HCT116 (cell line): ENCODE measurements at regions not wholly inside any gene's neighbourhood (a gene's known extent, or its start where the extent isn't known, plus 50 kb on each side); places are given as distances from the start of the nearest gene placed in this dataset.
"Not testable (repeated sequence)": the region's sequence is repeated elsewhere in the genome, so short reads cannot be mapped to it uniquely, and the experiment has no call there.

ENCODE experiments used
- ATAC-seq: fragments of 200-7000 bp; cut with Tn5 transposase; 2 replicates; pipeline ENCODE4 v1.9.1; 2020; ENCODE audit warnings: mild to moderate bottlenecking, moderate library complexity
- BruUV-seq: library from RNA; stranded (reverse); fragments of 400-500 nt; replicated peaks from 2 replicates; lab custom pipeline; 2021; lab: Mats Ljungman, UMichigan
- CTCF ChIA-PET: fragments of 300-600 bp; sonication (Branson Sonifier 250); formaldehyde crosslinking; loops from one replicate; lab custom pipeline; 2021; ENCODE audit warnings: antibody characterized with exemption; lab: Charles Lee
- POLR2A ChIA-PET: fragments of 300-600, 350-600 bp; sonication (Branson Sonifier 250); formaldehyde crosslinking; loops from one replicate; lab custom pipeline; 2021; ENCODE audit warnings: antibody characterized with exemption; lab: Charles Lee
- RAD21 ChIA-PET, 2 experiments: fragments of 300-600 bp; sonication (Branson Sonifier 250); formaldehyde crosslinking; loops; one replicate each; lab custom pipeline; 2023; ENCODE audit warnings: low total read pairs in 2 of 2; ENCODE audit not compliant: uncharacterized antibody in 2 of 2, unreplicated experiment in 2 of 2, low non-redundant PET in 1 of 2; lab: Charles Lee
- DNase-seq: peaks from one replicate; pipeline ENCODE4 v3.0.0-alpha.2; 2010; ENCODE audit warnings: low read depth, low spot score
- H2AFZ ChIP-seq: fragments of 200-600 bp; shearing (Covaris generic), sonication (generic); 2 replicates; pipeline ENCODE4 v1.6.1; 2017; ENCODE audit warnings: low read depth, mixed run types, mixed read lengths, antibody characterized with exemption, low read length; ENCODE audit not compliant: poor library complexity, severe bottlenecking
- H3K27ac ChIP-seq: 2 replicates; pipeline ENCODE4 v1.5.1; 2012; ENCODE audit warnings: low read depth, low read length
- H3K27me3 ChIP-seq: fragments of 200-600 bp; sonication (generic); 2 replicates; pipeline ENCODE4 v1.6.1; 2016; ENCODE audit warnings: mixed run types, low read length, mixed read lengths; ENCODE audit not compliant: insufficient read depth
- H3K36me3 ChIP-seq, 2 experiments: fragments of 200-500 bp in 1 of 2; fragments of 200-600 bp in 1 of 2; sonication (Bioruptor generic) in 1 of 2; sonication (generic) in 1 of 2; 2 replicates each; pipeline versions ENCODE4 v1.5.1 to v1.6.1; 2014 to 2016; ENCODE audit warnings: low read length in 2 of 2, inconsistent platforms in 1 of 2, mixed read lengths in 1 of 2, mixed run types in 1 of 2; ENCODE audit not compliant: insufficient read depth in 2 of 2, control insufficient read depth in 1 of 2
- H3K4me1 ChIP-seq, 2 experiments: fragments of 200-600 bp in 1 of 2; sonication (generic) in 1 of 2; 2 replicates each; pipeline versions ENCODE4 v1.5.1 to v1.6.1; 2012 to 2017; ENCODE audit warnings: low read length in 2 of 2, inconsistent platforms in 1 of 2, mild to moderate bottlenecking in 1 of 2, mixed read lengths in 1 of 2, mixed run types in 1 of 2, moderate library complexity in 1 of 2; ENCODE audit not compliant: insufficient read depth in 2 of 2, control insufficient read depth in 1 of 2
- H3K4me2 ChIP-seq: fragments of 200-600 bp; sonication (generic); 2 replicates; pipeline ENCODE4 v1.6.1; 2017; ENCODE audit warnings: mixed run types, low read length, mixed read lengths
- H3K4me3 ChIP-seq, 2 experiments: fragments of 200-600 bp in 1 of 2; sonication (generic) in 1 of 2; replicated peaks in 1 of 2; 2 replicates each; pipeline ENCODE4 v1.5.1; 2011 to 2016; ENCODE audit warnings: low read length in 2 of 2, control low read depth in 1 of 2, low read depth in 1 of 2, mild to moderate bottlenecking in 1 of 2, mixed read lengths in 1 of 2, mixed run types in 1 of 2
- H3K79me2 ChIP-seq: fragments of 200-600 bp; sonication (generic); 2 replicates; pipeline ENCODE4 v1.6.1; 2017; ENCODE audit warnings: mild to moderate bottlenecking, mixed run types, low read length, moderate library complexity, mixed read lengths; ENCODE audit not compliant: insufficient read depth
- H3K9ac ChIP-seq: fragments of 200-600 bp; sonication (generic); 2 replicates; pipeline ENCODE4 v1.6.1; 2016; ENCODE audit warnings: low read length, mixed read lengths
- H3K9me2 ChIP-seq: fragments of 200-600 bp; sonication (generic), shearing (Covaris generic); 2 replicates; pipeline ENCODE4 v1.6.1; 2017; ENCODE audit warnings: mixed run types, mild to moderate bottlenecking, moderate library complexity; ENCODE audit not compliant: insufficient read depth
- H3K9me3 ChIP-seq, 2 experiments: fragments of 200-500 bp in 1 of 2; fragments of 200-600 bp in 1 of 2; sonication (Bioruptor generic) in 1 of 2; sonication (generic) in 1 of 2; 2 replicates each; pipeline ENCODE4 v1.6.1; 2014 to 2017; ENCODE audit warnings: low read length in 2 of 2, mixed read lengths in 2 of 2, inconsistent platforms in 1 of 2, low read depth in 1 of 2, mild to moderate bottlenecking in 1 of 2, mixed run types in 1 of 2, moderate library complexity in 1 of 2; ENCODE audit not compliant: control insufficient read depth in 1 of 2, insufficient read depth in 1 of 2
- H4K20me1 ChIP-seq: fragments of 200-600 bp; sonication (generic), shearing (Covaris generic); 2 replicates; pipeline ENCODE4 v1.6.1; 2017; ENCODE audit warnings: mixed run types, mild to moderate bottlenecking, moderate library complexity; ENCODE audit not compliant: insufficient read depth
- CBX3 ChIP-seq: IDR thresholded peaks from 2 replicates; pipeline ENCODE4 v1.6.1; 2012; ENCODE audit warnings: low read depth
- CTCF ChIP-seq, 3 experiments: fragments of 200-600 bp in 1 of 3; sonication (generic) in 1 of 3; IDR thresholded peaks in 2 of 3; conservative IDR thresholded peaks in 1 of 3; 2 replicates each; pipeline ENCODE4 v1.5.1; 2012 to 2017; ENCODE audit warnings: low read depth in 2 of 3, low read length in 2 of 3, antibody characterized with exemption in 1 of 3, borderline replicate concordance in 1 of 3, control low read depth in 1 of 3, mild to moderate bottlenecking in 1 of 3, mixed read lengths in 1 of 3, mixed run types in 1 of 3, moderate library complexity in 1 of 3; ENCODE audit not compliant: insufficient read depth in 1 of 3
- ELF1 ChIP-seq: IDR thresholded peaks from 2 replicates; pipeline ENCODE4 v1.6.1; 2012; ENCODE audit warnings: low read depth, borderline replicate concordance
- EZH2 ChIP-seq: fragments of 200-600 bp; sonication (generic); IDR thresholded peaks from 2 replicates; pipeline ENCODE4 v1.6.1; 2017; ENCODE audit warnings: antibody characterized with exemption, mixed run types
- FOSL1 ChIP-seq: IDR thresholded peaks from 2 replicates; pipeline ENCODE4 v1.6.1; 2012; ENCODE audit warnings: low read depth
- POLR2A ChIP-seq: IDR thresholded peaks from 2 replicates; pipeline ENCODE4 v1.7.0; 2011; ENCODE audit warnings: borderline replicate concordance; ENCODE audit not compliant: insufficient read depth, insufficient read length; ENCODE audit errors: extremely low read depth
- POLR2AphosphoS5 ChIP-seq: IDR thresholded peaks from 2 replicates; pipeline ENCODE4 v1.6.1; 2011; ENCODE audit warnings: mild to moderate bottlenecking, low read depth, low read length, moderate library complexity
- RAD21 ChIP-seq: IDR thresholded peaks from 2 replicates; pipeline ENCODE4 v1.6.1; 2012; ENCODE audit warnings: low read depth, mild to moderate bottlenecking
- REST ChIP-seq: IDR thresholded peaks from 2 replicates; pipeline ENCODE4 v1.6.1; 2012; ENCODE audit warnings: low read depth
- SRF ChIP-seq: IDR thresholded peaks from 2 replicates; pipeline ENCODE4 v1.6.1; 2012; ENCODE audit warnings: low read depth
- ZBTB33 ChIP-seq: IDR thresholded peaks from 2 replicates; pipeline ENCODE4 v1.6.1; 2011; ENCODE audit warnings: mild to moderate bottlenecking, low read length, moderate library complexity; ENCODE audit not compliant: insufficient replicate concordance; ENCODE audit errors: extremely low read depth
- ZFX ChIP-seq: fragments of 450-650 bp; IDR thresholded peaks from 2 replicates; pipeline ENCODE4 v1.6.1; 2017
- ZNF274 ChIP-seq: fragments of 200-500 bp; sonication (Bioruptor generic); IDR thresholded peaks from 2 replicates; pipeline ENCODE4 v1.6.1; 2014; ENCODE audit warnings: mild to moderate bottlenecking, low read depth, low read length, inconsistent platforms
- intact Hi-C: fragments of 100-400 bp; cut with micrococcal nuclease; formaldehyde crosslinking; loops from 2 replicates; pipeline ENCODE4 v1.10.0; 2022

- Histone ChIP-seq H3K4me3 (no peak overlapping the region), H4K20me1 (no peaks in the 10 kb centered on the region), H3K36me3 (no peaks in the 10 kb centered on the region), H3K4me2 (no peak overlapping the region), H3K27ac (no peak overlapping the region), H3K4me1 (no peaks in the 10 kb centered on the region), H3K79me2 (no peaks in the 10 kb centered on the region), H3K9me3 (no peaks in the 10 kb centered on the region), H3K9ac (no peak overlapping the region), H3K27me3 (no peaks in the 10 kb centered on the region), H3K9me2 (no peaks in the 10 kb centered on the region), H2AFZ (no peak overlapping the region)
- ChIA-PET CTCF (no interaction called here), POLR2A (no interaction called here), RAD21 (no interaction called here)
- BruUV-seq, result no TSS peak
- no peak for ATAC-seq
- DNase-seq, result no peak
- intact Hi-C loops, result no loop called here
- TF ChIP-seq CBX3, result no peak
- TF ChIP-seq REST, result no peak
- no peak for TF ChIP-seq ZFX
- no peak for TF ChIP-seq ELF1
- no peak for TF ChIP-seq SRF
- TF ChIP-seq EZH2, result no peak
- no peak for TF ChIP-seq ZNF274
- TF ChIP-seq POLR2A, result no peak
- no peak for TF ChIP-seq POLR2AphosphoS5
- TF ChIP-seq FOSL1, result no peak
- TF ChIP-seq RAD21, result no peak
- TF ChIP-seq ZBTB33, result no peak
- TF ChIP-seq CTCF (IDR thresholded peaks at IDR 0.05 in 2 of 3, conservative IDR thresholded peaks at IDR 0.05 in 1 of 3; ENCODE audit: borderline replicate concordance in 1 of 3, insufficient read depth in 1 of 3, low read depth in 2 of 3, low read length in 2 of 3), result no peak
These were observed 131.9 kb downstream of the EXOC5 start for GRCh38 chr14:57136669-57137328.

- H3K9me2 ChIP-seq, BruUV-seq, H2AFZ ChIP-seq, H3K9me3 ChIP-seq, H3K27me3 ChIP-seq, H3K4me1 ChIP-seq, H4K20me1 ChIP-seq, RAD21 ChIA-PET, H3K79me2 ChIP-seq, POLR2A ChIA-PET, ATAC-seq, H3K9ac ChIP-seq, H3K4me3 ChIP-seq, CTCF ChIA-PET, H3K27ac ChIP-seq, DNase-seq, intact Hi-C loops, H3K4me2 ChIP-seq, H3K36me3 ChIP-seq: not testable (repeated sequence)
These were observed 140.9 kb downstream of the EXOC5 start for GRCh38 chr14:57127809-57128208.
